ENCODE measurements at regions not wholly inside any gene's neighbourhood (a gene's known extent, or its start where the extent isn't known, plus 50 kb on each side); places are given as distances from the start of the nearest gene placed in this dataset.

DNA sequence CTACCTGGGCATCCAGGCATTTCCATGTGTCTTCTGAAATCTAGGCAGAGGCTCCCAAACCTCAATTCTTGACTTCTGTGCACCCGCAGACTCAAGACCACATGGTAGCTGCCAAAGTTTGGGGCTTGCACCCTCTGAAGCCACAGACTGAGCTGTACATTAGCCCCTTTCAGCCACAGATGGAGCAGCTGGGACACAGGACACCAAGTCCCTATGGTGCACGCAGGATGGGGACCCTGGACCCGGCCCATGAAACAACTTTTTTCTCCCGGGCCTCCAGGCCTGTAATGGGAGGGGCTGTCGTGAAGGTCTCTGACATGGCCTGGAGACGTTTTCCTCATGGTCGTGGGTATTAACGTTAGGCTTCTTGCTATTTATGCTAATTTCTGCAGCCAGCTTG is 330.0 kb downstream of the RERGL start:
- Mint-ChIP-seq H3K4me3 (ENCODE audit: unreplicated experiment) (no peak overlapping the region), H3K4me1 (ENCODE audit: insufficient read depth, unreplicated experiment) (no peaks in the 10 kb centered on the region), H3K9me3 (ENCODE audit: unreplicated experiment) (peaks cover 24% of the 10 kb centered on the region), H3K36me3 (ENCODE audit: insufficient read depth, unreplicated experiment) (no peaks in the 10 kb centered on the region), H3K27ac (ENCODE audit: low read depth, unreplicated experiment) (no peak overlapping the region), H3K27me3 (ENCODE audit: insufficient read depth, unreplicated experiment) (peaks cover 14% of the 10 kb centered on the region)
- DNase-seq (ENCODE audit: unreplicated experiment) = no peak
- ChIA-PET CTCF (no interaction called here), POLR2A (no interaction called here)
- TF ChIP-seq, protein P1, sequence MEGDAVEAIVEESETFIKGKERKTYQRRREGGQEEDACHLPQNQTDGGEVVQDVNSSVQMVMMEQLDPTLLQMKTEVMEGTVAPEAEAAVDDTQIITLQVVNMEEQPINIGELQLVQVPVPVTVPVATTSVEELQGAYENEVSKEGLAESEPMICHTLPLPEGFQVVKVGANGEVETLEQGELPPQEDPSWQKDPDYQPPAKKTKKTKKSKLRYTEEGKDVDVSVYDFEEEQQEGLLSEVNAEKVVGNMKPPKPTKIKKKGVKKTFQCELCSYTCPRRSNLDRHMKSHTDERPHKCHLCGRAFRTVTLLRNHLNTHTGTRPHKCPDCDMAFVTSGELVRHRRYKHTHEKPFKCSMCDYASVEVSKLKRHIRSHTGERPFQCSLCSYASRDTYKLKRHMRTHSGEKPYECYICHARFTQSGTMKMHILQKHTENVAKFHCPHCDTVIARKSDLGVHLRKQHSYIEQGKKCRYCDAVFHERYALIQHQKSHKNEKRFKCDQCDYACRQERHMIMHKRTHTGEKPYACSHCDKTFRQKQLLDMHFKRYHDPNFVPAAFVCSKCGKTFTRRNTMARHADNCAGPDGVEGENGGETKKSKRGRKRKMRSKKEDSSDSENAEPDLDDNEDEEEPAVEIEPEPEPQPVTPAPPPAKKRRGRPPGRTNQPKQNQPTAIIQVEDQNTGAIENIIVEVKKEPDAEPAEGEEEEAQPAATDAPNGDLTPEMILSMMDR (IDR thresholded peaks at IDR 0.05; ENCODE audit: unreplicated experiment) = no peak
- intact Hi-C loops (cut with micrococcal nuclease) = no loop called here
- no TSS peak for BruUV-seq (replicated peaks)
